ENCODE measurements at regions not wholly inside any gene's neighbourhood (a gene's known extent, or its start where the extent isn't known, plus 50 kb on each side); places are given as distances from the start of the nearest gene placed in this dataset.
"Not testable (repeated sequence)": the region's sequence is repeated elsewhere in the genome, so short reads cannot be mapped to it uniquely, and the experiment has no call there.

- Mint-ChIP-seq H3K27ac (ENCODE audit: unreplicated experiment) (no peak overlapping the region), H3K4me3 (ENCODE audit: unreplicated experiment) (no peak overlapping the region), H3K9me3 (ENCODE audit: low read depth) (no peaks in the 10 kb centered on the region), H3K4me1 (ENCODE audit: low read depth) (no peaks in the 10 kb centered on the region), H3K36me3 (ENCODE audit: low read depth) (no peaks in the 10 kb centered on the region), H3K27me3 (ENCODE audit: low read depth) (peaks cover 19% of the 10 kb centered on the region)
- TF ChIP-seq, protein P1, sequence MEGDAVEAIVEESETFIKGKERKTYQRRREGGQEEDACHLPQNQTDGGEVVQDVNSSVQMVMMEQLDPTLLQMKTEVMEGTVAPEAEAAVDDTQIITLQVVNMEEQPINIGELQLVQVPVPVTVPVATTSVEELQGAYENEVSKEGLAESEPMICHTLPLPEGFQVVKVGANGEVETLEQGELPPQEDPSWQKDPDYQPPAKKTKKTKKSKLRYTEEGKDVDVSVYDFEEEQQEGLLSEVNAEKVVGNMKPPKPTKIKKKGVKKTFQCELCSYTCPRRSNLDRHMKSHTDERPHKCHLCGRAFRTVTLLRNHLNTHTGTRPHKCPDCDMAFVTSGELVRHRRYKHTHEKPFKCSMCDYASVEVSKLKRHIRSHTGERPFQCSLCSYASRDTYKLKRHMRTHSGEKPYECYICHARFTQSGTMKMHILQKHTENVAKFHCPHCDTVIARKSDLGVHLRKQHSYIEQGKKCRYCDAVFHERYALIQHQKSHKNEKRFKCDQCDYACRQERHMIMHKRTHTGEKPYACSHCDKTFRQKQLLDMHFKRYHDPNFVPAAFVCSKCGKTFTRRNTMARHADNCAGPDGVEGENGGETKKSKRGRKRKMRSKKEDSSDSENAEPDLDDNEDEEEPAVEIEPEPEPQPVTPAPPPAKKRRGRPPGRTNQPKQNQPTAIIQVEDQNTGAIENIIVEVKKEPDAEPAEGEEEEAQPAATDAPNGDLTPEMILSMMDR (IDR thresholded peaks at IDR 0.05), result no peak
- DNase-seq (ENCODE audit: low spot score), result no peak
These were observed 232.5 kb downstream of the PARP8 start for GRCh38 chr5:50898966-50899365.

GRCh38 chr5:50900952-50901510 lies 234.6 kb downstream of the PARP8 start:
- H3K4me1 Mint-ChIP-seq (ENCODE audit: low read depth), result no peaks in the 10 kb centered on the region
- no peak overlapping the region for H3K4me3 Mint-ChIP-seq (ENCODE audit: unreplicated experiment)
- TF ChIP-seq, protein P1 (IDR thresholded peaks at IDR 0.05), result no peak
- DNase-seq (ENCODE audit: low spot score), result no peak
- H3K36me3 Mint-ChIP-seq (ENCODE audit: low read depth), result no peaks in the 10 kb centered on the region
- no peak overlapping the region for H3K27ac Mint-ChIP-seq (ENCODE audit: unreplicated experiment)
- peaks cover 19% of the 10 kb centered on the region for H3K27me3 Mint-ChIP-seq (ENCODE audit: low read depth)
- H3K9me3 Mint-ChIP-seq (ENCODE audit: low read depth), result no peaks in the 10 kb centered on the region

DNA sequence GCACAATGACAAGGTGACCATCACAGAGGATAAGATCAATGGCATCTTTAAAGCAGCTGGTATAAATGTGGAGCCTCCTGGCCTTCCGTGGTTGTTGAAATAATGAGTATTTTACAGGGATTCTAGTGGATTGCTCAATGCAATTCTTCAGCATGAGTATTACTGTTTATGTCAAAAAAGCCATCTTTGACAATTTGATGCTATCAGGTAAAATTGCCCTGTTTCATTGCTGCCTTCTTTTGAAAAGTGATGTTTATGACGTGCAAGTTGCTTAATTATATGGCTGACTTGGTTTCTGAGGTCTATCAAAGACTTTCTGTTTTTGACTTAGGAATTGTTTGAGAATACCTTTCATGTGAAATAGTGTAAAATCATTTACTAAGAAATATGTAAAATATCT lies 237.2 kb downstream of the PARP8 start:
- Mint-ChIP-seq H3K4me3 (ENCODE audit: unreplicated experiment) (no peak overlapping the region), H3K9me3 (ENCODE audit: low read depth) (no peaks in the 10 kb centered on the region), H3K27me3 (ENCODE audit: low read depth) (peaks cover 19% of the 10 kb centered on the region), H3K27ac (ENCODE audit: unreplicated experiment) (no peak overlapping the region), H3K36me3 (ENCODE audit: low read depth) (no peaks in the 10 kb centered on the region), H3K4me1 (ENCODE audit: low read depth) (no peaks in the 10 kb centered on the region)
- TF ChIP-seq, protein P1 (IDR thresholded peaks at IDR 0.05), result no peak
- no peak for DNase-seq (ENCODE audit: low spot score)

DNA sequence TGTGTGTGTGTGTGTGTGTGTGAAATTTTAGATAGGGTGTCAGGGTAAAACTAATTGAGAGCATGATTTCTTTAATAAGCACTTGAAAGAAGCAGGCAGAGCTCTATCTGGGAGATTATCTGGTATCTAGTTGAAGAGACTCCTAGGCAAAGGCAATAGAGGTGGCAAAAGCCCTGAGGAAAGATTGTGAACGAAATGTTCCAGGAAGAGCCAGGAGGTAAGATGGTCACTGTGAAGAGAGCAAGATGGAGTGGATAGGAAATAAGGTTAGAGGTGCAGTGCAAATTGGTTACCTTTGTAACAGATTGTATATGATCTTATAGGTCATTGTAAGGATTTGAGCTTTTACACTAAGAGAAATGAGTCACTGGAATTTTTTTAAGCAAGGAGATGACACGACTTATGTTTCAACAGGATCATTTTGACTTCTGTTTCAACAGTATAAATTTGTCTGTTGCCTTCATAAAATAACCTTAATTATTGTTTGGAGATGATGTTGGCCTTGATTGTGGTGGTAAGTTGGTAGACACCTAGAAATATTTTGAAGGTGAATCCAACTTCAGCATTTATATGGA lies 239.6 kb downstream of the PARP8 start:
- TF ChIP-seq, protein P1 (IDR thresholded peaks at IDR 0.05), result no peak
- H3K27me3 Mint-ChIP-seq (ENCODE audit: low read depth), result peaks cover 11% of the 10 kb centered on the region
- no peaks in the 10 kb centered on the region for H3K36me3 Mint-ChIP-seq (ENCODE audit: low read depth)
- H3K4me1 Mint-ChIP-seq (ENCODE audit: low read depth), result no peaks in the 10 kb centered on the region
- no peaks in the 10 kb centered on the region for H3K9me3 Mint-ChIP-seq (ENCODE audit: low read depth)
- H3K27ac Mint-ChIP-seq (ENCODE audit: unreplicated experiment), result no peak overlapping the region
- H3K4me3 Mint-ChIP-seq (ENCODE audit: unreplicated experiment), result no peak overlapping the region
- DNase-seq (ENCODE audit: low spot score), result no peak

- not testable (repeated sequence) for H3K36me3 Mint-ChIP-seq (ENCODE audit: low read depth); H3K27ac Mint-ChIP-seq (ENCODE audit: unreplicated experiment); H3K4me3 Mint-ChIP-seq (ENCODE audit: unreplicated experiment); H3K4me1 Mint-ChIP-seq (ENCODE audit: low read depth); H3K9me3 Mint-ChIP-seq (ENCODE audit: low read depth); DNase-seq (ENCODE audit: low spot score)
- peaks cover 12% of the 10 kb centered on the region for H3K27me3 Mint-ChIP-seq (ENCODE audit: low read depth)
These were observed 253.7 kb downstream of the PARP8 start for GRCh38 chr5:50920160-50920559.
